ENCODE measurements at regions not wholly inside any gene's neighbourhood (a gene's known extent, or its start where the extent isn't known, plus 50 kb on each side); places are given as distances from the start of the nearest gene placed in this dataset.

DNA sequence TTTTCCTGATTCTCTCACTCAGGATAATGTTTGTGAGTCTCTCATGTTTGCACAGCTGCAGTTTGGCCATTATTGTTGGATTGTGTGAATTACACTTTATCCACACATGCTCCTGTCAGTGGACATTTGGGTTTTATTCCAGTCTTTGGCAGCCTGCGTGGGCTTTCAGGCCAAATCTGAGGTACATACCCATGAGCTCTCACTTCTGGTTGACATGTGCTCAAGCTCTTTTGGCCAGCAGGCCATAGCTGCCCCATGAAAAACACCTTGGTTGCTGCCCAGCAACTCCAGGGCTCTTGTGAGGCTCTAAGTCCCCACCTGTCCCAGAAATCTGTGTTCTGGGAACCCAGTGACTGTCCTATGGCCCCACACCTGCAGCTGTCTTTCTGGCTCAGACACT, 124.5 kb upstream of the GALNT2 start:
- TF ChIP-seq, protein P1, sequence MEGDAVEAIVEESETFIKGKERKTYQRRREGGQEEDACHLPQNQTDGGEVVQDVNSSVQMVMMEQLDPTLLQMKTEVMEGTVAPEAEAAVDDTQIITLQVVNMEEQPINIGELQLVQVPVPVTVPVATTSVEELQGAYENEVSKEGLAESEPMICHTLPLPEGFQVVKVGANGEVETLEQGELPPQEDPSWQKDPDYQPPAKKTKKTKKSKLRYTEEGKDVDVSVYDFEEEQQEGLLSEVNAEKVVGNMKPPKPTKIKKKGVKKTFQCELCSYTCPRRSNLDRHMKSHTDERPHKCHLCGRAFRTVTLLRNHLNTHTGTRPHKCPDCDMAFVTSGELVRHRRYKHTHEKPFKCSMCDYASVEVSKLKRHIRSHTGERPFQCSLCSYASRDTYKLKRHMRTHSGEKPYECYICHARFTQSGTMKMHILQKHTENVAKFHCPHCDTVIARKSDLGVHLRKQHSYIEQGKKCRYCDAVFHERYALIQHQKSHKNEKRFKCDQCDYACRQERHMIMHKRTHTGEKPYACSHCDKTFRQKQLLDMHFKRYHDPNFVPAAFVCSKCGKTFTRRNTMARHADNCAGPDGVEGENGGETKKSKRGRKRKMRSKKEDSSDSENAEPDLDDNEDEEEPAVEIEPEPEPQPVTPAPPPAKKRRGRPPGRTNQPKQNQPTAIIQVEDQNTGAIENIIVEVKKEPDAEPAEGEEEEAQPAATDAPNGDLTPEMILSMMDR (conservative IDR thresholded peaks at IDR 0.05): no peak
- TF ChIP-seq ZFX (IDR thresholded peaks at IDR 0.05): no peak
